ENCODE measurements at regions not wholly inside any gene's neighbourhood (a gene's known extent, or its start where the extent isn't known, plus 50 kb on each side); places are given as distances from the start of the nearest gene placed in this dataset.
A peak's percentile ranks its signal among the peaks of the same experiment; 100 is the strongest.

DNA sequence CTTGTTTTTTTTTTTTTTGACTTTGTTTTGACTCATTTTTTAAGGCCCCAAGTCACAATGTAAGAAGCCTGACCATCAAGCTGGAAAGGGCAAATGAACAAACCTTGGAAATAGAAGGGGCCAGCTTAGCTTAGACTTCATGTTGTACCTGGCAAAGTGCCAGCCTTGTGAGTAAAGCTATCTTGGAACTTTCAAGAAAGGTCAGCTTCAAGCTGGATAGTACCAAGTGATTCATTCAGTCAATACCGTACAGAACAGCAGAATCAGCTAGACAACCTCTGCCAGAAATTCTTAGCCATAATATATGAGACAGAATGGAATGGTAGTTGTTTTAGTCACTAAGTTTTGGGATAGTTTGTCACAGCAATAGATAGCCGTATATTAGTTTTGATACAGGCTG, 1492.2 kb upstream of the TENM3 start:
- H2AK5ac ChIP-seq (ENCODE audit: low read depth, low read length), result no peak overlapping the region
- no peaks in the 10 kb centered on the region for H3K9me1 ChIP-seq (ENCODE audit: insufficient read depth, low read length)
- ChIA-PET POLR2A (ENCODE audit: unreplicated experiment) (no interaction called here), CTCF (no interaction called here)
- H3K23ac ChIP-seq (ENCODE audit: low read depth, low read length), result no peak overlapping the region
- H4K8ac ChIP-seq (ENCODE audit: low read depth in 2 of 2, low read length in 2 of 2), result no peak overlapping the region
- H2AK9ac ChIP-seq (replicated peaks; ENCODE audit: low read depth, low read length, poor library complexity), result no peak overlapping the region
- no peak overlapping the region for H3K4ac ChIP-seq (ENCODE audit: low read depth, low read length)
- no peak; the same call in 1 of the 2 replicates for ATAC-seq (ENCODE audit: low read depth)
- H2BK20ac ChIP-seq (ENCODE audit: low read depth, low read length), result no peak overlapping the region
- H4K5ac ChIP-seq (ENCODE audit: low read depth, low read length), result no peak overlapping the region
- no peaks in the 10 kb centered on the region for H4K20me1 ChIP-seq (ENCODE audit: insufficient read depth, low read length)
- no peak overlapping the region for H2AFZ ChIP-seq (replicated peaks; ENCODE audit: low read length, poor library complexity)
- dilution Hi-C loops (cut with HindIII; ENCODE audit: low sequenced_read_pairs, unreplicated experiment) (no loop called here), intact Hi-C loops (cut with micrococcal nuclease) (no loop called here), in situ Hi-C loops (cut with MboI; ENCODE audit: low sequenced_read_pairs) (no loop called here)
- no CpG with 5 or more reads among the region's 2 CpGs for WGBS, 2 experiments (ENCODE audit: extremely low coverage in 2 of 2, insufficient read length in 1 of 2)
- no peaks in the 10 kb centered on the region for H3K79me1 ChIP-seq (ENCODE audit: low read depth in 1 of 2, low read length in 2 of 2)
- no peaks in the 10 kb centered on the region for H3K9me3 ChIP-seq (ENCODE audit: control insufficient read depth, insufficient read depth, low read length)
- no peaks in the 10 kb centered on the region for H3K36me3 ChIP-seq (ENCODE audit: control insufficient read depth, insufficient read depth, low read length)
- H2BK120ac ChIP-seq (ENCODE audit: low read depth, low read length), result no peak overlapping the region
- no peak overlapping the region for H3K27ac ChIP-seq (ENCODE audit: insufficient read depth, low read length)
- H3K4me3 ChIP-seq (ENCODE audit: insufficient read depth, low read depth, low read length), result no peak overlapping the region
- H2BK5ac ChIP-seq (ENCODE audit: low read depth, low read length, poor library complexity, severe bottlenecking), result no peak overlapping the region
- no peak overlapping the region for H3K56ac ChIP-seq (ENCODE audit: extremely low read depth, insufficient read depth, low read length)
- H3K27me3 ChIP-seq (ENCODE audit: control insufficient read depth, insufficient read depth, low read length), result no peaks in the 10 kb centered on the region
- no peak overlapping the region for H3K9ac ChIP-seq (ENCODE audit: low read depth, low read length)
- peak; percentile 81 for DNase-seq
- BruUV-seq (replicated peaks), result no TSS peak
- H3K14ac ChIP-seq (replicated peaks; ENCODE audit: low read depth, low read length), result no peak overlapping the region
- H4K91ac ChIP-seq (ENCODE audit: insufficient read depth, low read depth, low read length), result no peak overlapping the region
- TF ChIP-seq, protein P1, sequence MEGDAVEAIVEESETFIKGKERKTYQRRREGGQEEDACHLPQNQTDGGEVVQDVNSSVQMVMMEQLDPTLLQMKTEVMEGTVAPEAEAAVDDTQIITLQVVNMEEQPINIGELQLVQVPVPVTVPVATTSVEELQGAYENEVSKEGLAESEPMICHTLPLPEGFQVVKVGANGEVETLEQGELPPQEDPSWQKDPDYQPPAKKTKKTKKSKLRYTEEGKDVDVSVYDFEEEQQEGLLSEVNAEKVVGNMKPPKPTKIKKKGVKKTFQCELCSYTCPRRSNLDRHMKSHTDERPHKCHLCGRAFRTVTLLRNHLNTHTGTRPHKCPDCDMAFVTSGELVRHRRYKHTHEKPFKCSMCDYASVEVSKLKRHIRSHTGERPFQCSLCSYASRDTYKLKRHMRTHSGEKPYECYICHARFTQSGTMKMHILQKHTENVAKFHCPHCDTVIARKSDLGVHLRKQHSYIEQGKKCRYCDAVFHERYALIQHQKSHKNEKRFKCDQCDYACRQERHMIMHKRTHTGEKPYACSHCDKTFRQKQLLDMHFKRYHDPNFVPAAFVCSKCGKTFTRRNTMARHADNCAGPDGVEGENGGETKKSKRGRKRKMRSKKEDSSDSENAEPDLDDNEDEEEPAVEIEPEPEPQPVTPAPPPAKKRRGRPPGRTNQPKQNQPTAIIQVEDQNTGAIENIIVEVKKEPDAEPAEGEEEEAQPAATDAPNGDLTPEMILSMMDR (conservative IDR thresholded peaks at IDR 0.05; ENCODE audit: low read depth, low read length), result no peak
- TF ChIP-seq MAZ (IDR thresholded peaks at IDR 0.05; ENCODE audit: borderline replicate concordance, low read depth, low read length) (no peak), BHLHE40 (IDR thresholded peaks at IDR 0.05; ENCODE audit: low read depth, low read length) (no peak), CEBPB (IDR thresholded peaks at IDR 0.05; ENCODE audit: low read depth, low read length) (no peak)
- TF ChIP-seq, protein P2, sequence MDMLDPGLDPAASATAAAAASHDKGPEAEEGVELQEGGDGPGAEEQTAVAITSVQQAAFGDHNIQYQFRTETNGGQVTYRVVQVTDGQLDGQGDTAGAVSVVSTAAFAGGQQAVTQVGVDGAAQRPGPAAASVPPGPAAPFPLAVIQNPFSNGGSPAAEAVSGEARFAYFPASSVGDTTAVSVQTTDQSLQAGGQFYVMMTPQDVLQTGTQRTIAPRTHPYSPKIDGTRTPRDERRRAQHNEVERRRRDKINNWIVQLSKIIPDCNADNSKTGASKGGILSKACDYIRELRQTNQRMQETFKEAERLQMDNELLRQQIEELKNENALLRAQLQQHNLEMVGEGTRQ (IDR thresholded peaks at IDR 0.05; ENCODE audit: low read depth, low read length), result no peak
- H2BK15ac ChIP-seq (ENCODE audit: low read depth, low read length), result no peak overlapping the region
- H3K18ac ChIP-seq (ENCODE audit: low read depth, low read length), result no peak overlapping the region
- H3K4me1 ChIP-seq (ENCODE audit: control insufficient read depth, insufficient read depth, low read length), result no peaks in the 10 kb centered on the region
- no peak overlapping the region for H3K4me2 ChIP-seq (ENCODE audit: low read depth, low read length)

All from IMR-90 (cell line).